ENCODE measurements at regions not wholly inside any gene's neighbourhood (a gene's known extent, or its start where the extent isn't known, plus 50 kb on each side); places are given as distances from the start of the nearest gene placed in this dataset.

DNA sequence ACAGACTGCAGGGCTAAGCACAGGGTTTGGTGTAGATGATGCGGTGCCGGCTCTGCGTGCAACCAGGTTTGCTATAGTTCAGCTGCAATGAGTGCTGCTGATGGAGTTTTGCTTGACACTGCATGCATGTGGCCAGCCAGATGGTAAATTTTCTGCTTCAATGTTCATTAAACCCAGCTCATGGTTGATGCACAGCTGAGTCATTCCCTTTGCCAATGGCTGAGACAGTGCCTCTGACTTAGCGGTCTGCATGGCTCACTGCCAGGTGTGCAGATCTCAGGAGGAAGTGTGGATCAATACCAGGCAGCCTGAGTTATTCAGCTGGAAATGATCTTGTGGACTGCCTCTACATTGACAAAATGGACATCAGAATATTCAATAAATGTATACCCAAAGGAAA is 172.7 kb upstream of the ZP4 start:
- DNase-seq: no peak

DNA sequence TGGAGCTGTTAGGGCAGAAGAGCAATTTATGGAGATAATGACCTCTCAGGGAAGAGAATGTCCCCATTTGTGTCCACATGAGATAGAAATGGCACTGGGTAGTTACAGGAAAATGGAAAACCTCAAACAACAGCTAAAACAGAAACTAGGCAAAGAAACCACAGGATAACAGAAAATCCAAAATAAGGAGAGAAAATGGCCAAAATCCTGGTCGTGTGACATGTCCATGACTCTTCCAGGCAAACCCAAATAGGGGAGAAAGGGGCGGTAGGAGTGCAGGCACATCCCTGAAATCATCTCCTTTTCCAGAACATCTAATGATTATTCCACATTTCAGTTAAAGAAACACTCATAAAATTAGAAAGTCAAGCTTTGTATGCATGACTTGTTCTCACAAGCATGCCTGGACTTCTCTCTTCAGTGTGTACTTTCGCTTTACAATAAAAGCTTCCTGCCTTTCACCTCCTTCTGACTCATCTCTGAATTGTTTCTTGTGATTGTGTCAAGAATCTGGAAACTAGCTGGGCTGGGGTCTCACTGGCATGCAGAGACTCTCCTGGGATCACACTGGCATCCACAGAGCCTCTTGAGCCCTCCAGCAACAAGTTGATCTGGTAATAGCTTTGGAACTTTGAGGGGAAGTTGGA is 171.4 kb upstream of the ZP4 start:
- DNase-seq: no peak

DNA sequence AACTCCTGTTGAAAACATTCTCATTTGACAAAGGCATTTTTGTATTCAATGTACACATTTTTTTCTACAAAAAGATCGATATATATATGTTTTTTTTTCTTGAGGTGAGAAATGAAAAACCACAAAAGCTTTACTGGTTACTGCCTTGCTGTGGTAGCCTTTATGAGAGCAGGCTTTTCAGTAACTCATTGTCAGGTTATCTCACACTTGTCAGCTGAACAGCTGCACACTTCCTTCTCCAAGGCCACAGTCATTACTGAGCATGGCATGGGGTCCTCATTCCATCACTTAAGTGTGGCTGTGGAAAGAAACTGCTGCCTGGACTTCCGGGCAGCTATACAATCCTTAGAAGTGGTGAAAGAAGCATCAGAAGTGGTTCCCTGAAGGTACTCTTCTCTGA is 169.3 kb upstream of the ZP4 start:
- DNase-seq: no peak

DNA sequence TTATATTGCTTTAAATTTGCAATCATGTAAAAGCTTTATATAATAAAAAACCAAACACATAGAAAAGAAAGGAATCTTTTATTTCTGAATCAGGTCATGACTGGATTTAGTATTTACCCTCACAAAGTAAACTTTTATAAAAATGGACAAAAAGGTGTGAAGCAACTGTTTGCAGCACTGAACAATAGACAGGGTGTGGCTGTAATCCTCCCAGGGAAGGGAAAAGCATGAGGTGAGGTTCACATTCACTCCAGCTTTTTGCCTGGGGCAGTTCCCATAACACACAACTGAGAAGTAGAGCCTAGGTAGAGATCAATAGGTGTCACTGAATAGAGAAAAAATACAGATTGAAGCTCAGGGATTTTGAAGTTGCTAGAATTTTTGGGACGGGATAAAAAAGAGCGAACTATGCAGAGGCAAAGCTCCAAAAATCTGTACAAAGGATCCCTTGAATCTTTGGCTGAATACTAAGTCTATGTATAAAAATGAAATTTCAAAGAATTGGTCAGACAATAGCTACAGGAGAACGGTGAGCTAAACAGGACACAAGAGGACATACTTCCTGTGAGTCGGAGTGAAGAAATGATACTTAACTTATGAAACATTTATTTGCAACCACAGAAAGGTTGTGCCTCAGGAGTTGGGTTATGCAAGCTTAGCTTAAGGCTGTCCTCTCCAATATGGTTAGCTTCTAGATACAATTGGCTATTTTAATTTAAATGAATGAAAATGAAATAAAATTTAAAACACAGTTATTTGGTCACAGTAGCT is 162.0 kb upstream of the ZP4 start:
- no peak for DNase-seq

GRCh38 chr1:238029126-238029525 is 138.4 kb upstream of the ZP4 start:
- DNase-seq: no peak

DNA sequence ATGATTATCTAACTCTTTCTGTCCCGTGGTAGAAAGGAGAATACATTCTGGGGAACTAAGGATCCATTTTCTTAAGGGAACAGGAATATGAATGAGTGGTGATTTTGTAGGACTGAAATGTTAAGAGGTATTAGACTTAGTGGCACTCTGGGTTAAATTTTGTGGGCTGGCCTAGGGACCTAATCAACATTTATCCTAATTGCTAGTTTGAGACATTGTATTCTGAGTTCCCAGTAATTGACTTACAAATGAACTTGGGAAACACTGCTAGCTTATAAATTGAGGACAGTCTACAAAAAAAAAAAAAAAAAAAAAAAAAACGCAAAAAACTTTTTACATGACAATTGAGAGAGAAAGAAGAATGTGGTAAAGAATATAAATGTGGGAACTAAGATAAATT is 136.6 kb upstream of the ZP4 start:
- no peak for DNase-seq

- DNase-seq: no peak
Observed at GRCh38 chr1:238023137-238023536, 132.4 kb upstream of the ZP4 start.

- no peak for DNase-seq
Observed at GRCh38 chr1:238018214-238018613, 127.5 kb upstream of the ZP4 start.

DNA sequence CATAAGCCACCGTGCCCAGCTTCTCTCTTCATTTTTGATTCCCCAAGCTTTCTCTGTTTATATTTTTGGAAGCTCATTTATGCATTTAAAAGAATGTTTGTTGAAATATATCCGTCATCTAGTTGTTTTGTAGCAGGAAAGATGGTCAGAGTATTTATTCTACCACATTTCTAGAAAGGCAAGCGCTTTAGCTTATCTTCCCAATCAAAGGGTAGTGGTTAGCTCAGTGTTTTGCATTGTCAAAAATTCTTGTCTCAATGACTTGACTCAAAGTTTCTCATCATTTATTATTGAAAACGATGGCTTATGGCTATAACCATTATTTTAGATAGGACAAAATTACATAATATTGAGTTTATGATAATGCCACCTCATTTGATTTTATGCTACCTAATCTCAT is 116.1 kb upstream of the ZP4 start:
- DNase-seq: no peak

DNA sequence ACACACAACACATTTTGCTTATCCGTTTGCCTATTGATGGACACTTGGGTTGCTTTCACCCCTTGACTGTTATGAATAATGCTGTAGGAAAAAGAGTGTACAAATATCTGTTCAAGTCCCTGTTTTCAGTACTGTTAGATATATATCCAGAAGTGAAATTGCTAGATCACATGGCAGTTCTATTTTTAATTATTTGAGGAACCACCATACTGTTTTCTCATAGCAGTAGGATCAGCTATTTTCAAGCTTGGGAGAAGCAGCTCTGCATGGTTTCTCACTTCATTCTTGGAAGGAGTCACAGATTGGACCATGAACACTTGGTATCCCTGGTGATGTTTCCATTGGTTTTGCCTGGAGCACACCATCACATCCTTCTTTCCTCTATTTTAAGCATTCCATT is 114.4 kb upstream of the ZP4 start:
- DNase-seq: no peak

DNA sequence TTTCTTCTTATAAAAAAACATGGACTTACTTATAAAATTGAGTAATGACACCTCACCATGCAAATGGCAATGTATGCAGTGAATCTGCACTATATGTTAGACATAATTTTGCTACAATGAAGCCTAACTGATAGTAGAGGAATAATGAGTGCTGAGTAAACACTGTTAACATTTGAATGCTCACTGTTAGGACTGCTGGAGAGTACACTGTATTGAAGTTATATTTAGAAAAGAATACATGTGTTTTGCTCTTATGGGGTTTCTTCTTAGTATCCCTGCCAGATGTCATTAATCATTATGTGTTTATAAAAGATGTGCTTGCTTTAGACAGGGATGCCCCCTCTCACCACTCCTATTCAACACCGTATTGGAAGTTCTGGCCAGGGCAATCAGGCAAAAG is 111.1 kb upstream of the ZP4 start:
- no peak for DNase-seq

DNA sequence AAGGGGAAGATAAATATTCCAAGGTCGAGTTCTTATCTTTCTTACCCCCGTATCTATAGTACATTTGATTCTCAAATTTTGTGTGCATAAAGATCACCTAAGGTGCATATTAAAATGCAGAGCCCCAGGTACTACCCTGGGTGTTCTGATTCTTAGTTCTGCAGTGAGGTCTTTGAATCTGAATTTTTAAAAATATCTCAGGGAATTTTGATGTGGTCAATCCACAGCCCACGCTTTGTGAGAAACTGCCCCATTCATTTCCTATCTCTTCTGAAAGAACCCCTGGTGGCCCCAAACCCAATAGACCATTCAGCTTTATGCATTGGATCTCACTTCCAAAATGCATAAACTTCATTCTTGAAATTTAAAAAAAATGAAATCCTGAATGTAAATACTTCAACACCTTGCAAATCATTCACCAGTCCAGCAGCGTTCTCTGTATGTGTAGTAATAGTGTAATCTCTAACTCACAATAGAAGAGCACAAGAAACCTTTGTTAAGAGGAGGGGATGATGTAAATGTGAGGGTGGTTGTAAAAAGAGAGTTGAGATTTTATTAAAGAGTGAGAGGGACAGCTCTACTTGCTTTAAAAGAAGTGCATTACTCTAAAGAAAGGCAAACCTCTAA is 108.8 kb upstream of the ZP4 start:
- no peak for DNase-seq

DNA sequence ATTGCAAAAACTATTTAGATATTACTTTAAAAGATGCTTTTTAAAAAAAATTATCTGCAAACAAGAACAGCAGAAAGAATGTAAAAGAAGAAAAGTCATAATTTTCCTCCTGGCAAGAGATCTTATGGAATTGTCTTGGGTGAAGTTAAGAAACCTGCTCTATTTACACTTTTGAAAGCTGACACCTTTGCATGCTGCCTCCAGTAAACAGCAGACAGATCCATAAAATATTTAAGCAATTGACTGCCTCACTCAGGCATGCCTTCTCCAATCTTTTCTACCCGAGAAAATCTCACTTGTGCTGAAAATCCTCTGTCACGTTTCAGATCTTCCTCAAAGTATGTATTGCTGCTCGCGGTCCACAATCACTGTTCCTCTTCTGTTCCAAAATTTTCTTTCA is 107.9 kb upstream of the ZP4 start:
- no peak for DNase-seq

- no peak for DNase-seq
Observed at GRCh38 chr1:237983496-237983895, 92.8 kb upstream of the ZP4 start.

DNA sequence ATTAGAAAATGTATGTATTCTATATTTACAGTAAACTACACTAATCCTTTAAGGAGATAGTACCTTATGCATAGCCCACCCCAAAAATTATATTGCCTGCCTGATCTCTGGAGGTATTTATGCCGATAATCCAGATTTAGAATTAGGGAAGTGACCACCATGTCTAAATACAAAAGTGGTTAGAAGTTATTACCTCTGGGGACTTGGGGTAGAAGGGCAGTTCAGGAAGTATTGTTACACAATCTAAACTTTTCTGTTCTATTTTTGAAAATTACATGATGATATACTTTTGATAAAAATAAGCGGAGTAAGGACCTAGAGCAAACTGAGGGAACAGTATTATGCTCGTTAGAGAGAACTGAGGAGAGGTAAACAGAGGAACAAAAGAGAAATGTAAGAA is 90.5 kb upstream of the ZP4 start:
- no peak for DNase-seq

- DNase-seq: no peak
Observed at GRCh38 chr1:237976331-237976730, 85.6 kb upstream of the ZP4 start.

GRCh38 chr1:237975903-237976302 is 85.2 kb upstream of the ZP4 start:
- no peak for DNase-seq

DNA sequence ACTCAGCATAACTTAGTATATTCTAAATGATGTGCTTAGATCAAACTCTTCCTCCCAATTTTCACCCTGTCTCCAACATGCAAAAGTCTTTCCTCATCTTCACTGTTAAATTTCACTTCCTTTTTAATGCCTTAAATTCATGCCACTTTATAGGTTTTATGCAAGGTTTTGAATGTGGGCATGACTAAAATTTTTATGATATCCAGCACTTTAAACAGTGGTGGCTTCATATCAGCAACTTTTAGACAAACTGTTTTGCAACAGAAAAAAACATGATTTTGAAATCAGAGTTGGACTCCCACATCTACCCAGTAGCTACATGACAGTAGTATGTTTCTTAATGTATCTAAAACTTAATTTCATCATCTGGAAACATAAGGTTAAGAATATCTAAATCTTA is 84.7 kb upstream of the ZP4 start:
- DNase-seq: no peak

DNA sequence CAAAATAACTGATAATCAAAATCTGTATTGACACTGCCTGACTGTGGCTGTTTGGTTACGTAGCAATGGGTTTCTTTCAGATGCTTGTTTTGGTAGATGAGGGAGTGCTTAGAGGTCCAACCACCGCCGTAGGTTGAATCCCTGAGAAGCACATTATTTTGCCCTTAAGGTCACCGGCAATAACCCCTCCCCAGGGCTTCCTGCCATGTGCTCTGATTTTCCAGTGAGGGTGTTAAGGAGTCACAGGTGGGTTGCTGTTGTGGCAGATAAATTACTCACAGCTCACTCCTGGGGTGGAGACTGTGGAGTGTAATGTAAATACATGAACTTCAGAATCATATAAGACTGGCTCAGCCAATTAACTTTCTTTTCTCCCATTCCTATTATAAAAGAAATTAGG is 81.5 kb upstream of the ZP4 start:
- no peak for DNase-seq

- DNase-seq: no peak
Observed at GRCh38 chr1:237962985-237963384, 72.3 kb upstream of the ZP4 start.

DNA sequence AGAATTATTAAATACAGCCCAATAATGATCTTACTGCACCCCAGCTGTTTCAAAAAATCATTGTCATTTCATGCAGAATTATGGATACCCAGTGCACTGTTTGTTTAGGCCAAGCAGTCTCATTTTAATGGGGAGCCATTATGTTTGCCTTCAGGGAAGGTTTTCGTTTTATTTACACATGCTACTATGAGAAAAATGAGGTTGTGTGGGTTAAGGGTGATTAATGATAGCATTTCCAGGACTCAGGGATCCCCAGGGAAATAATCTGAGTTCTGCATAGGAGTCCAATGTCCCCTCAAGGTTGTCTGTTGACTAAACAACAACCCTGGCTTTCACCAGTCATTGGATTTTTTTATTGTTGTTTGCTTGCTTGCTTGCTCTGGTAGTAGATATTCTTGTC is 71.0 kb upstream of the ZP4 start:
- no peak for DNase-seq

DNA sequence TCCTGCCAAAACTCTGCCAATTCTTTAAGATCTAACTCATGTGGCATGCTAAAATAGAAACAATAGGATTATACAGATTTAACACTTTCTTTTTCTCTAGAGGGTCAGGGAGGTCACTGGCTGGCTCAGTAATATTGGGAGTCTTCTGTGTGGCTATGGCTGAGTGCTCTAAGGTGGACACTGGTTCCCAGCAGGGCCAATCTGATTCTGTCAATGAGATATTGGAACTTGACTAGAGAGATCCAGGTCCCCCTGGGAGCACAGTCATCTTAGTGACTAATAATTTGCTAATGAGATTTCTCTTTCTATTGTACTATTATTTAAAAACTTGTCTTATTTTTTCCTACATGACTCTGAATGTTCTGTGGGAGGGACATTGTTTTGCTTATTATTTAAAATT is 69.1 kb upstream of the ZP4 start:
- no peak for DNase-seq

DNA sequence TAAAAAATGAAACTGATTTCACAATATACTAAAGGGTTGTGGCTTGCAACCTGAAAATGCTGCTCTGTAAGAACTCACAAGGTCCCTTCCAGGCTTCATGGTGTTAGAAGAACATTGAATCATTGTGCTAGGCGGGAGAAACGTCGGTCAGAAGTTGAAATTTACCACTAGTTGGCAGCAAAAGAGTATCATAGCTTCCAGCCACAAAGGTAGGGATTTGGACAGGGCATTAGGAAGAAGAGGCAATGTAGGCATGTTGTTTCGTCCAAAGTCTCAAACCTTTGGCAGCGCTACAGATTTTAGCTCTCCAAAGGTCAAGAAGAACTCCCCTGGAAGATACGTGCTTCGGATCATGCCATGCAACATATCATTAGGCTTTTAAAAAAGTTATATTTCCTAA is 62.5 kb upstream of the ZP4 start:
- DNase-seq: no peak

Measured in activated CD4-positive, alpha-beta T cell treated with anti-CD3 and anti-CD28 coated beads for 4 hours (primary cell).